HG02642 (cell line): ENCODE measurements at regions not wholly inside any gene's neighbourhood (a gene's known extent, or its start where the extent isn't known, plus 50 kb on each side); places are given as distances from the start of the nearest gene placed in this dataset.
"Not testable (repeated sequence)": the region's sequence is repeated elsewhere in the genome, so short reads cannot be mapped to it uniquely, and the experiment has no call there.

ENCODE experiments used
- ATAC-seq: cut with Tn5 transposase; IDR thresholded peaks from one replicate; pipeline ENCODE4 v1.9.1; 2021; ENCODE audit warnings: mild to moderate bottlenecking; ENCODE audit not compliant: unreplicated experiment, poor library complexity

DNA sequence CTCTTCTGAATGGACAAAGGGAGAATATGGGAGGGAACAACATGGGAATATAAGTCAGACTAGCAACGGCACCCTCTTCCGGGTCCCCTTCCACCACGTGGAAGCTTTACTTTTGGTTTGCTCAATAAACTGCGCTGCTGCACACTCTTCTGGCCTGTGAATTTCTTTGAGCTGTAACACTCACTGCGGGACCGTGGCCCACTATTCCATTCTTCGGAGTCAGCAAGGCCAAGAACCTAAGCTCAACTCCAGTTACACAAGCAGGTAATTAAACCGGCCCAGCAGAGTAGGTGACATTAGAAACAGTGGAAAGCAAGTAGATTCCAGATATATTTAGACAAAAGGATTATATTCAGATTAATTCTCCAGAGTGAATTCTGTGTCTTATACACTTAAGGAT lies 697.4 kb upstream of the NXPH2 start:
- no peak for ATAC-seq

DNA sequence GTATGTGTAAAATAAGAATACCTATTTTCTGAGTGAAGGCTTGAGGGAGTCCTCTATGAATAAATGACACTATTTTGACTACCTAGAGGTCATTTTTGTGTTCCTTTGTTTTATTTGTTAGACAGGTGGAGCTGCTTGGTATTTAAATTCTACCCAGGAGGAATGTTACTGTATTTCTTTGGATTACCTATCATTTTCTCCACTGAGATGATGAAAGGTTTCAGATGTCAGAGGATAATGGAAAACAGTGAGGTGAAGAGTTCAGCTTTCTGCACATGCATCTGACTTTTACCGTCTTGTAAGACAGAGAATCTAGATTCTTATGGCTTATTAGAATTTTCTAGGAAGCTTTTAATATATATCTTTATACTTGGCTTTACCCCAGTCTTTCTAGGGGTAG lies 689.8 kb upstream of the NXPH2 start:
- no peak for ATAC-seq

DNA sequence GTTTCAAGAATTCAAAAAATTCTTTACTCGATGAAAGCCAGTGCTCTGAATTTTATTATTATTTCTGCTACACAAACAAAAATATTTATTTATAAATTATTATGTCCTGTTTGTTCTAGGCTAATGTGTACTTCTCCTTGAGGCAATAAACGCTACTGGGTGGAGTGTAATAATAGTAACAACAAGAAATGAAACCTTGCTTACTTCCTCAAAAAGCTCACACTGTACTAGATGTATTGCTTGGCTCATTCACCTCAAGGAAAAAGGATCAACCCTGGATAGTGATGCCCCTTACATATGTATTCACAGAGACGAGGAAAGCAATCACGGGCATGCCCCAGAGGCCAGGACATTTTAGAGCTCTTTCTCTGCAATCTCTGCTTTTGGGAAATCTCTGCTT lies 685.6 kb upstream of the NXPH2 start:
- no peak for ATAC-seq

DNA sequence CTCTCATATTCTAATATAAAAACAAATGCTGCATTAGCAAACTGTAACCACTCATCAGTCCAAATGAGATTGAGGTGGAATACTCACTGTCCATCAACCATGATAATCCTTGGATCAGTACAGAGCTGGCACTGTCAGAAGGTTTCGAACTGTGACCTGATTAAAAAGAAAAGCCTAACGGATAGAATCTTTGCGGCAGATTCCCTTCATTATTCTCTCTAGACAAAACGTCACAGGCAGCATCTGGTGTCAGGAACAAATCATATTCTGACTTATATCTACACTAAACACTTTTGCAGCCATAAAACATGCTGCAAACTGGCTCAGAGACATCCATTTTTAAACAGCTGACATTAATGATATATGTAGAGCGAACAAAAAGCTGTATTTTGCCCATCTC lies 677.7 kb upstream of the NXPH2 start:
- no peak for ATAC-seq

DNA sequence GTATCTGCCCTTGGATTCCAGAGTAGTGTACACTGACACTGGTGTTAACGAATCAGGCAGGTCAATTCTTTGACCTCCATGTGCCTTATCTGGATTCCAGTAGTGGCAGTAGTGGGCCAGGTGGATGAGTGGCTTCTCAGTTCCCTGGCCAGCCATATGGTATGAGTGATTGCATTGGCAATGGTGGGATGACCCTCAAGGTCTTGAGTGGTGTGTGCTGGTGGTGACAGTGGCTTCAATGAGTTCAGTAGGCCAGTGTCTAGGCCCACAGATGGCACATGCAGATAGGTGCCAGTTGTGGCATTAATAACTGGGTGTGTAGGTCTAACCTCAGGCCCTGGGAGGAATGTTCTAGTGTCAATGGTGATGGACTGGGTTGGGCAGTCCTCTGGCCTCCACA lies 674.1 kb upstream of the NXPH2 start:
- ATAC-seq = no peak

DNA sequence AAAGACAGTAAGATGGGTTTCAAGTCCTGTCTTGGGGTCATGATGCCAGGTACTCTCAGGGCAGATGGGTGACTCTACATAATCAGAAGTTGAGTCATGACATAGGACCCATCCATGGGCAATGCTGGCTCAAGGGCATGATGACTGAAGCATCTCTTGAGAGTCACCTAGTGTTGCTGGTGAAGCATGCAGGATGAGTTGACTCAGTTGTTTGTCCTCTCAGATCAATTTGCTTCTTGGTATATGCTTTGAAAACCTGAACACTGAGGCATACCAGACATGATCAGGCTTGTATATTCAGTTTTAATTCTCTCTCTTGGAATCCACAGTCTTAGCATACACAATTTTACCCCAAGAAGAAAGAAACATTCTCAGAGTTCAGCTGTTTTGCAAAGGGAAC lies 658.9 kb upstream of the NXPH2 start:
- ATAC-seq = no peak

DNA sequence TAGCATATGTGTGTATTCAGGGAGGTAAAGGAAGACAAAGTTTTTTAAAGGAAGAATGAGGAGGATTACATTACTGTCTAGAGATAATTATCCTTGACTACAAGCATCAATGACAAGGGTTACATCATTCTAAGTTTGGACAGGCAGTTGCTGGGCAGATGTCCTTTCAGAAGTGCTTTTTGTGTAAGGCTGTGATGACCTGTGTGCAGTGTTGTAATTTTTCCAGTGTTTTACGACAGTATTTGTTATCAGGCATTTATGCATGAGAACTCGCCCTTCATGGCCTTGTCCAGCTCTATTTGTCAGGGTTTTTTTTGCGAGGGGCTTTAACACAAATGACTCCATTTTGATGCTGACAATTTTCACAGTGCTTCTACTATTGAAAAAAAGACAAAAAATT lies 658.3 kb upstream of the NXPH2 start:
- no peak for ATAC-seq

DNA sequence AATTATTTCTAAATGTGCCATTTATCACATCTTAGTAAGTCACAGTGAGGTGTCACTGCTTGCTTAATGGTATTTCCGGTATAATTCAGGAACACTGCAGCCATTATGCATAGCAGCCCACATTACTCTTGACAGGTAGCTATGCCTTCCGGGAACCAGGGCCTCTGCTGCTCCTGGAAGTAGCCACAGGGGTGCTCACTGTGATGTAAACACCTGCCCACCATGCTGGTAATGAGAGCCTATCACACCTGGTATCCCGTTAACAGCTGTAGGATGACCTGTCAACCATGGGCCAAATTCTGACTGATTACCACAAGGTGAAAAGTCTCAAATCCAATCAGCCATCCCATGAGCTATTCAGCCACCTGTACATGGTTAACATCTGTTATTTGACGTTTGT lies 647.0 kb upstream of the NXPH2 start:
- no peak for ATAC-seq

DNA sequence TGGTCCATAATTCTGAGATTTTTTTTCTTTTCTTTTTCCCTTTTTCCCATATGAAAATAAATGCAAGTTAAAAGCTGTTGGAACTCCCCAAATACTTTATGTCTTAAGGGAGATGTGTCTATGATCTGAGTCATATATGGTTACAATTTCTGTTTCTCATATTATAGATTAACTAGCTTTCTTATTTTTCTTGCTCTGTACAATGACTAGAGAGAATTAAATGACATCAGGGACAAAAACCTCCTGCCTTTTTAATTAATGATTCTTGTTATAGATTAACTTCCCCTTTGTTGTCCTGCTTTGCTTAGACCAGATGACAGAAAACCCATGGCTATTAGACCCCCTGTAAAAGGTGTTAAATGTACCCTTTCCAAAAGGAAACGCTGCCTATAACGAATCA lies 643.9 kb upstream of the NXPH2 start:
- ATAC-seq = no peak

DNA sequence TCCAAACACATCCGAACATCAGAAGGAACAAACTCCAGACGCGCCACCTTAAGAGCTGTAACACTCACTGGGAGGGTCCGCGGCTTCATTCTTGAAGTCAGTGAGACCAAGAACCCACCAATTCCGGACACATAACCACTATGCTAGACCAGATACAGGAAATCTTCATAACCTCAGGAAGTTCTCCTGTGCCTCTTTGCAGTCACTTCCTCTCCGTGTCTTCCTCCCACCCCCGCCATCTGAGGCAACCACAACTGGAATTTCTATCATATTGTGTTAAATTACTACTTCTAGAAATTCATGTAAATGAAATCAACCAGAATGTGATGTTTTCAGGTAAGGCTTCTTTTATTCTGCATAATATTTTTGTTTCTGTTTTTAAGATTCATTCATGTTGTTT lies 631.0 kb upstream of the NXPH2 start:
- no peak for ATAC-seq

DNA sequence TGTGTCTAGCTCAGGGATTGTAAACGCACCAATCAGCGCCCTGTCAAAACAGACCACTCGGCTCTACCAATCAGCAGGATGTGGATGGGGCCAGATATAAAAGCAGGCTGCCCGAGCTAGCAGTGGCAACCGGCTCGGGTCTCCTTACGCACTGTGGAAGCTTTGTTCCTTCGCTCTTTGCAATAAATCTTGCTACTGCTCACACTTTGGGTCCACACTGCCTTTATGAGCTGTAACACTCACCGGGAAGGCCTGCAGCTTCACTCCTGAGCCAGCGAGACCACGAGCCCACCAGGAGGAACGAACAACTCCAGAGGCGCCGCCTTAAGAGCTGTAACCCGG lies 630.6 kb upstream of the NXPH2 start:
- ATAC-seq = not testable (repeated sequence)

DNA sequence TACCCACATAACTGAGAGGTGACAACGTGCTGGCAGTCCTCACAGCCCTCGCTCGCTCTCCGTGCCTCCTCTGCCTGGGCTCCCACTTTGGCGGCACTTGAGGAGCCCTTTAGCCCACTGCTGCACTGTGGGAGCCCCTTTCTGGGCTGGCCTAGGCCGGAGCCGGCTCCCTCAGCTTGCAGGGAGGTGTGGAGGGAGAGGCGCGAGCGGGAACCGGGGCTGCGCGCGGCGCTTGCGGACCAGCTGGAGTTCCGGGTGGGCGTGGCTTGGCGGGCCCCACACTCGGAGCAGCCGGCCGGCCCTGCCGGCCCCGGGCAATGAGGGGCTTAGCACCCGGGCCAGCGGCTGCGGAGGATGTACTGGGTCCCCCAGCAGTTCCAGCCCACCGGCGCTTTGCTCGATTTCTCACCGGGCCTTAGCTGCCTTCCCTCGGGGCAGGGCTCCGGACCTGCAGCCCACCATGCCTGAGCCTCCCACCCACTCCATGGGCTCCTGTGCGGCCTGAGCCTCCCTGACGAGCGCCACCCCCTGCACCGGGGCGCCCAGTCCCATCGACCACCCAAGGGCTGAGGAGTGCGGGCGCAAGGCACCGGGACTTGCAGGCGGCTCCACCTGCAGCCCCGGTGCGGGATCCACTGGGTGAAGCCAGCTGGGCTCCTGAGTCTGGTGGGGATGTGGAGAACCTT lies 630.1 kb upstream of the NXPH2 start:
- ATAC-seq = not testable (repeated sequence)

DNA sequence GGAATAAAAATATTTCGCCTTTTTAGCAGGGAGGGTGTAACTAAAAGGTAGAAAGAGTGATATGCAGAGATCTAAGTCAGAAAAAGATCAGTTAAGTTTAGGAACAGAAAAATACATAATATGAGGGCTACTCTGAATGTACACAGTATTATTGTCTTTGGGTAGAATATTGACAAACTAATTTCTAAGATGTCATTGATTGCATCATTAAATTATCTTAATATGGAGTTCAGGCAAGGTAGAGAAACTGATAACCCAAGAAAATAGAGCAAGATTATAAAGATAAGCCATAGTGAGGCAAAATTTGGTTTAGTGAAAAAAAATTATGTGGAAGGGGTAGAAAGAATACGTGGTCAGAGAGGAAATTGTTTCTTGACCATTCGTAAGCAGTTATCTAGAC lies 629.0 kb upstream of the NXPH2 start:
- ATAC-seq = no peak

DNA sequence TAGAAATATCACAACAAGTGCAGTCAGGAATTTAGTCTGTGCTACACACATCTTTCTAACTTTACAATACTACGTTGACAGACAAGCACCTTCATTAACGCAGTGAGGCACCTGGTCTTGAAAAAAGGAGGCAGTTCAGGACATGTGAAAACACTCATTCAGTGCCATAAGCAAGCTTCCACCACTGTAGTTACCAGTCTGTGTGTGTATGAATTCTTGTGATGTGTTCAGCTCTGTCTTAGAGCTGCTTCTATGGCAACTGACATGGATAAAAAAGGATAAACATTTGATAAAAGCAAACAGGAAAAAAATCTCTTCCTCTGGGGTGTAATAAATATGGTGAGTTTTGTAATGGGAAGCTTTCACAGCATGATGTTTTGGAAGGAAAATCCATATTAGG lies 623.8 kb upstream of the NXPH2 start:
- no peak for ATAC-seq

DNA sequence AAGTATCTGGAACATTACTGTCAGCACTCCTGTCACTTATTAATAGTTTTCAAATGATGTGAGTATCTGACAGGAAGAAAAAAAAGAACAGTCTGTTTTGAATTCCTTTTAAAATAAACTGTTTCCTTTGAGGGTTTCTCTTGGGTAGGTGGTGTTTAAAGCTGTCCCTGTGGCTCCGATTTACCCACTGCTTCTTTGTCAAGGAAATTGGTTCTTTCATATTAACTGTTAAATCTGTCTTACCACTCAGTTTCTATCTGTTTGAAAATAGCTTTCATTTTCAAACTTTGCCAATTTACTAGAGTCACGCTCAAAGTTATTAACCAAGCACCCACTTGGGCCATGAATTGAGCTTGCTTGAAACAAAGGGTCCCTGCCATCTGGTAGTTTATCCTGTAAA lies 614.6 kb upstream of the NXPH2 start:
- ATAC-seq = no peak

DNA sequence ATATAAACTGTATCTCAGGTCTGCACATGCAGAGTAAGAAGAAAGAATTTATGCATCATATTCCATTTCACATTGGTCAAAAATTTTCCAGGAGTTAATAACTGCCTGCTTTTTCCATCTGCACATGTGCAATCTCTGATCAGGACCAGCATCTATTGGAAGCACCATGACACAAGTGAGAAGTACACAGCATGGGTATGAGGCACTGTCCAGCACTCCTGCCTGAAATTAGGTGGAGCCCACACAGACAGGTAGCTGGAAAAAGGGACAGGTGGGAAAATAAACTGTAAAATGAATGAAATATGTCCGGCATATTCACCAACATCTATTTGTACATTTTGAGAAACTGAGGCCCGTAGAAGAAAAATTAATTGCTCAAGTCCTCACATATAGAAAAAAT lies 609.2 kb upstream of the NXPH2 start:
- ATAC-seq = no peak

DNA sequence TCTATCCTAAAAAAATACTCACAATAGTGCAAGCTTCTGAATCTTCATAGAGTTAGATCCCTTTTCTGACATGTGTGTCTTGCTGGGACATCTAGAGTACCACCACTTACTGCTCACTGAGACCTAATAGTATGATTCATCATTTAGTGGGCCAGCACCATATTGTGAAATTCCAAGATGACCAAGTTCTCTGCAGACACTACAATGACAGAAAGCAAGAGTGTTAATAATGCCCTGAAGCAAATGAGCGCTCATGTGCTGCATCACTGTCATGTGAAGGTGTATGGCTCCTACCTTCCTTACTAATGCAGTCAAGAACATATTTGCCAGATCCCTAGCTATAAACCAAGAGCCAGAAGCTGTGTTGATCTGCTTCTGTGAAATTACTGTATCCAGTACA lies 606.2 kb upstream of the NXPH2 start:
- ATAC-seq = no peak

DNA sequence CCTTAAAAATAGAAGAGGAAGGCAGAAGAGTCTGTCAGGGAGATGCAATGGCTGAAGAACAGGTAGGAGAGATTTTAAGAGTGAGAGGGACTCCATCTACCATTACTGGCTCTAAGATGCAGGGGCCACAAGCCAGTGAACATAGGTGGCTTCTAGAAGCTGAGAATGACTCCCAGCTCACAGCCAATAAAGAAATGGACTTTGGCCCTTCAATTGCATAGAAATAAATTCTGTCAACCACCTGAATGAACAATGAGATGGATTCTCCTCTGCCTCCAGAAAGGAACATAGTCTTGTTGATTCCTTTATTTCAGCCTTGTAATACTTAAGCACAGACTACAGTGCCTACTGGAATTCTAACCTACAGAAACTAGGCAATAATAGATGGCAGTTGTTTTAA lies 603.3 kb upstream of the NXPH2 start:
- no peak for ATAC-seq

DNA sequence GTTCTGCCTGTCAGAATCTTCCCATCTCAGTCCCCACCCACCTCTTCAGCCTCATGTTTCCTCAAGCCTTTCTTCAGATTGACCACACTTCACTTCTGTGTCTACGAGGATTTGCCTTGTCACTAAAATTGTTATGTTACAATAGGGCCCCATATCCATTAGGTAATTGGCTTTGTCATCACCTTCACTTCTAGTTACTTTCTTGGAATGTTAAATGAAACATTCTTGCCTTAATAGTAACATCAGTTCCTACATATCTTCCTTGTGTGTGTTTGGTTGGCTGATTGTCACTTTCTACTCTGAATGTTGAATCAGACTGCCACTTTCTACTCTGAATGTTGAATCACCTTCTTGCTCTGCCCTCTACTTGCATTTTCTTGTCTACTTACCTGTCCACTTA lies 599.9 kb upstream of the NXPH2 start:
- no peak for ATAC-seq

DNA sequence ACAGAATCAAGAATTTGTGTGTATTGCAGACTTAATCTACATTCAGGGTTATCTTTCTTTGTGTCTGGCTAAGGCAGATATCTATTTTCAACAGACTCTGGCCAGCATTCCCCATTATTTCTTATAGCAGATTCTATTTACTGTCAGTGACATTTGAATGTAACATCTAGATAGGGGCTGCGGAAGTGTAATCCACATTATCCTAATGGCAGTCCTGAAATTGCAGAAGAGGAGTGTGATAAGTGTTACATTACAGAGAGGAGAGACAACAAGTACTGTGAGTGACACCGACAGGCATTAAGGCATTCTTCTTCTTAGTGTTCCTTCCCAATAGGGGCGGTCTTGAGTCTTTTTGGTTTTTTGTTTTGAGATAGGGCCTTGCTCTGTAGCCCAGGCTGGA lies 598.2 kb upstream of the NXPH2 start:
- no peak for ATAC-seq

DNA sequence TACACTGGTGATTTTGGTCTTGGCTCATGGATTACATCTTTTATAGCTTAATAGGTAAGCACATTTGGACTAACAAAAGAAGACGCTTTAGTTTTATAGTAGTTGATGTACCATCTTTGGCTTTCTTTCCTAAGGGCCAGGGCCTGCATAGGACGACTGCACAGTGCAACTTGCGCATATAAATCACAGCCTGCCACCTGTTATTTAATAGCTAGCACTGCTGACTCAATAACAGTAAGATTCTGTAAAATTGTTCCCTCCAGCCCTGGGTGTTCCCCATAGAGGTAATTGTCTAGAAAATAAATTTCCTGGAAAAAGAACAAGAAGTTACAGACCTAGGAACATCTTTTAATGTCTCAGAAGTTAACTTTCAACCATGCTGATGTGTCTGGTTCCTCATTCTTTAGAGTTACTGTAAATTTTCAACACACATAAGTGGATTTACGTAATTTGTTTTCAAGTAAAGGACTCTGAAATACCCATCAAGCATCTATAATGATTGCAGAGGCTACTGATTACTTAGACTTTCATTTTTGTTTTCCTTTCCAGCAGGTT lies 594.2 kb upstream of the NXPH2 start:
- no peak for ATAC-seq

DNA sequence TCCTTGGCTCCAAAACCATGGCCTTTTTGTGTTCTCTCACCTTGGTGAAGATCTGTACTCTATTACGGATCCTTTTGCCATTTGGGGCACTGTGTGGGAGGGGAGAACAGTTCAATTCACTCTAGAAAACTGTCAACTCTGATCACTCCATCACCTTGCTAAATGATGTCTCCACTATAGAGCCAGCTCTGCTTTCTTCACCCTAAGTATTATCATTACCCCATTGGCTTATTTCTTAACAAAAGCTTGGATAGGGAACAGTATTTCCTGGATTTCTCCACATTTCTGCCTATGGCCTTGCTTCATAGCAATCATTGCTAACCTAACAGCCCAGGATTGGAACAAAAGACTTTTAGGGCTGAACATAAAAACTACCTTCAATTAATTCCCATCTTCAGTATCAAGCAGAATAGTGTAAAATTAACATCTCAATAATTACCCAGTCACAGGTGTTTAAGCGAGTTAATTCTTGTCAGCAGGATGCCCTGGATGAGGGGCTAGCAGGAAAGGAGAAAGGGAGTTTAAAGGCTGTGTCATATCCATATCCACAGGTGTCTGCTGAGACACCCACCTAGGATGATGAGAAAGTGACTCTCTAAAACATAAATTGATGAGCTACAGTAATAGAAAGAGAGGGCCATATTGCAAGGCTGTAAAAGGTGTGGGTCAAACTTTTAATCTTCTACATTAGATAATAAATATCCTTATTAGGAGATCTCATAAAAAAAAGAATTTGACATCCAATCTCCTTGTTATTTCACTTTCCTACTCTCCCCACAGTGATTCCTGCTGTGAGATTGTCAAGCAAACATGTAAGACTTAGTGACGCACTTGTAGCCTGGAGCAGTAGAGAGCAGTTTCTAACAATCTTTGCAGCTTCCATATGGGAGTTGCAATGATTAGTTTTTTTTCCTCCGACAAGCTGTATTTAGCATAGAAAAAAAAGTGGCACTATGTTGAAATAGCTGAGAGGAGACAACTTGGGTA lies 589.5 kb upstream of the NXPH2 start:
- ATAC-seq = no peak
